ENCODE measurements at regions not wholly inside any gene's neighbourhood (a gene's known extent, or its start where the extent isn't known, plus 50 kb on each side); places are given as distances from the start of the nearest gene placed in this dataset.

- no peak overlapping the region for H3K9ac ChIP-seq (ENCODE audit: control insufficient read depth, insufficient read depth, low read length)
- no peak overlapping the region for H3K4me2 ChIP-seq (ENCODE audit: control insufficient read depth, insufficient read depth)
- H3K27ac ChIP-seq (ENCODE audit: control insufficient read depth, insufficient read depth): no peak overlapping the region
- WGBS (ENCODE audit: insufficient coverage, insufficient replicate concordance, low lambda C conversion rate, missing lambda C conversion rate): 14% methylated on average over 4 of the region's 4 CpGs
- no peaks in the 10 kb centered on the region for H3K9me3 ChIP-seq (replicated peaks; ENCODE audit: control insufficient read depth, insufficient read depth, low read length)
- SMC1A ChIA-PET (ENCODE audit: uncharacterized antibody, unreplicated experiment): interaction anchor here (1.5 kb wide), 1 partner anchor 286 kb away, joined by 3 read pairs; no protein-coding TSS in a partner anchor
- intact Hi-C loops (cut with micrococcal nuclease; ENCODE audit: unreplicated experiment) (loop anchor here (10.0 kb wide), 1 partner anchor 1161 kb away; no protein-coding TSS in a partner anchor), in situ Hi-C loops (cut with MboI) (no loop called here)
- no peak overlapping the region for H2AFZ ChIP-seq (ENCODE audit: control insufficient read depth, low read depth, low read length)
- no TSS peak for BruUV-seq (replicated peaks)
- CTCF ChIA-PET: interaction anchor here (0.9 to 1.6 kb wide), 3 partner anchors 8 to 10 kb away, joined by 3 to 4 read pairs (median 3); no protein-coding TSS in a partner anchor
- H4K20me1 ChIP-seq (ENCODE audit: control insufficient read depth, insufficient read depth): no peaks in the 10 kb centered on the region
- H3K4me1 ChIP-seq (ENCODE audit: control insufficient read depth, insufficient read depth, low read length): no peaks in the 10 kb centered on the region
- no peak for DNase-seq (ENCODE audit: low read depth, low spot score)
- no peaks in the 10 kb centered on the region for H3K36me3 ChIP-seq (ENCODE audit: control insufficient read depth in 2 of 2, insufficient read depth in 2 of 2, low read length in 1 of 2)
- no peaks in the 10 kb centered on the region for H3K27me3 ChIP-seq (replicated peaks in 1 of 2; ENCODE audit: control insufficient read depth in 2 of 2, insufficient read depth in 2 of 2, low read length in 1 of 2)
- FAIRE-seq: no peak
- RAD21 ChIA-PET (ENCODE audit: unreplicated experiment): no interaction called here
- POLR2A ChIA-PET: no interaction called here
- ATAC-seq: no peak
- H3K4me3 ChIP-seq: no peak overlapping the region
- no peaks in the 10 kb centered on the region for H3K79me2 ChIP-seq (ENCODE audit: control insufficient read depth, insufficient read depth, low read length)
- TF ChIP-seq, protein P1, sequence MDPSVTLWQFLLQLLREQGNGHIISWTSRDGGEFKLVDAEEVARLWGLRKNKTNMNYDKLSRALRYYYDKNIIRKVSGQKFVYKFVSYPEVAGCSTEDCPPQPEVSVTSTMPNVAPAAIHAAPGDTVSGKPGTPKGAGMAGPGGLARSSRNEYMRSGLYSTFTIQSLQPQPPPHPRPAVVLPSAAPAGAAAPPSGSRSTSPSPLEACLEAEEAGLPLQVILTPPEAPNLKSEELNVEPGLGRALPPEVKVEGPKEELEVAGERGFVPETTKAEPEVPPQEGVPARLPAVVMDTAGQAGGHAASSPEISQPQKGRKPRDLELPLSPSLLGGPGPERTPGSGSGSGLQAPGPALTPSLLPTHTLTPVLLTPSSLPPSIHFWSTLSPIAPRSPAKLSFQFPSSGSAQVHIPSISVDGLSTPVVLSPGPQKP (IDR thresholded peaks at IDR 0.05; ENCODE audit: low read depth, low read length): no peak
- TF ChIP-seq ZNF274 (IDR thresholded peaks at IDR 0.05; ENCODE audit: insufficient read depth, insufficient read length) (no peak), PRDM15 (CRISPR knock-in tag; IDR thresholded peaks at IDR 0.05) (no peak), POLR2AphosphoS2 (IDR thresholded peaks at IDR 0.05; ENCODE audit: low read depth, low read length) (no peak), ZNF217 (IDR thresholded peaks at IDR 0.05) (no peak), FOXK2 (IDR thresholded peaks at IDR 0.05) (no peak), SIX5 (IDR thresholded peaks at IDR 0.05; ENCODE audit: low read depth, low read length, severe bottlenecking) (no peak), CHD1 (IDR thresholded peaks at IDR 0.05; ENCODE audit: low read depth, low read length) (no peak), ASH2L (IDR thresholded peaks at IDR 0.05; ENCODE audit: borderline replicate concordance, low read depth) (no peak), NR2C2 (IDR thresholded peaks at IDR 0.05; ENCODE audit: borderline replicate concordance, control insufficient read depth, insufficient read length, low read depth) (no peak), SIN3A (IDR thresholded peaks at IDR 0.05; ENCODE audit: low read depth, low read length) (no peak), ZSCAN29 (IDR thresholded peaks at IDR 0.05) (no peak), YBX1 (IDR thresholded peaks at IDR 0.05) (no peak), SUPT20H (IDR thresholded peaks at IDR 0.05; ENCODE audit: borderline replicate concordance, control insufficient read depth, low read depth, low read length) (no peak), RCOR1 (conservative IDR thresholded peaks at IDR 0.05; ENCODE audit: low read depth, low read length) (no peak), EZH2 (IDR thresholded peaks at IDR 0.05; ENCODE audit: borderline replicate concordance, control insufficient read depth, low read depth, low read length) (no peak)
- TF ChIP-seq, protein P2, sequence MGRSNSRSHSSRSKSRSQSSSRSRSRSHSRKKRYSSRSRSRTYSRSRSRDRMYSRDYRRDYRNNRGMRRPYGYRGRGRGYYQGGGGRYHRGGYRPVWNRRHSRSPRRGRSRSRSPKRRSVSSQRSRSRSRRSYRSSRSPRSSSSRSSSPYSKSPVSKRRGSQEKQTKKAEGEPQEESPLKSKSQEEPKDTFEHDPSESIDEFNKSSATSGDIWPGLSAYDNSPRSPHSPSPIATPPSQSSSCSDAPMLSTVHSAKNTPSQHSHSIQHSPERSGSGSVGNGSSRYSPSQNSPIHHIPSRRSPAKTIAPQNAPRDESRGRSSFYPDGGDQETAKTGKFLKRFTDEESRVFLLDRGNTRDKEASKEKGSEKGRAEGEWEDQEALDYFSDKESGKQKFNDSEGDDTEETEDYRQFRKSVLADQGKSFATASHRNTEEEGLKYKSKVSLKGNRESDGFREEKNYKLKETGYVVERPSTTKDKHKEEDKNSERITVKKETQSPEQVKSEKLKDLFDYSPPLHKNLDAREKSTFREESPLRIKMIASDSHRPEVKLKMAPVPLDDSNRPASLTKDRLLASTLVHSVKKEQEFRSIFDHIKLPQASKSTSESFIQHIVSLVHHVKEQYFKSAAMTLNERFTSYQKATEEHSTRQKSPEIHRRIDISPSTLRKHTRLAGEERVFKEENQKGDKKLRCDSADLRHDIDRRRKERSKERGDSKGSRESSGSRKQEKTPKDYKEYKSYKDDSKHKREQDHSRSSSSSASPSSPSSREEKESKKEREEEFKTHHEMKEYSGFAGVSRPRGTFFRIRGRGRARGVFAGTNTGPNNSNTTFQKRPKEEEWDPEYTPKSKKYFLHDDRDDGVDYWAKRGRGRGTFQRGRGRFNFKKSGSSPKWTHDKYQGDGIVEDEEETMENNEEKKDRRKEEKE (IDR thresholded peaks at IDR 0.05): no peak
Measured at GRCh38 chr4:129355516-129355915, 259.6 kb downstream of the C4orf33 start.

Measured in GM12878 (cell line).